BE2C (cell line): ENCODE measurements at regions not wholly inside any gene's neighbourhood (a gene's known extent, or its start where the extent isn't known, plus 50 kb on each side); places are given as distances from the start of the nearest gene placed in this dataset.

Source experiments
- DNase-seq: peaks from one replicate; pipeline ENCODE4 v3.0.0-alpha.2; 2020
- H3K27me3 ChIP-seq: fragments of 250-450 bp; sonication (Bioruptor Pico); 2 replicates; pipeline ENCODE4 v1.5.1; 2020; ENCODE audit warnings: mild to moderate bottlenecking
- H3K36me3 ChIP-seq: fragments of 250-450 bp; sonication (Bioruptor Pico); 2 replicates; pipeline ENCODE4 v1.5.1; 2020; ENCODE audit warnings: mild to moderate bottlenecking
- H3K4me1 ChIP-seq: fragments of 250-450 bp; sonication (Bioruptor Pico); 2 replicates; pipeline ENCODE4 v1.5.1; 2020
- H3K4me3 ChIP-seq: 2 replicates; pipeline ENCODE4 v1.5.1; 2011; ENCODE audit warnings: low read depth, low read length
- H3K9me3 ChIP-seq: fragments of 250-450 bp; sonication (Bioruptor Pico); 2 replicates; pipeline ENCODE4 v1.5.1; 2020
- CTCF ChIP-seq: IDR thresholded peaks from 2 replicates; pipeline ENCODE4 v1.5.1; 2012; ENCODE audit warnings: mild to moderate bottlenecking, low read depth, low read length

- Histone ChIP-seq H3K4me1 (no peaks in the 10 kb centered on the region), H3K9me3 (no peaks in the 10 kb centered on the region), H3K36me3 (no peaks in the 10 kb centered on the region), H3K27me3 (no peaks in the 10 kb centered on the region), H3K4me3 (no peak overlapping the region)
- TF ChIP-seq CTCF = no peak
- no peak for DNase-seq
Measured at GRCh38 chr4:175190654-175191053, 272.5 kb downstream of the ADAM29 start.

GRCh38 chr4:175198056-175198455 lies 279.9 kb downstream of the ADAM29 start:
- Histone ChIP-seq H3K27me3 (no peaks in the 10 kb centered on the region), H3K4me1 (no peaks in the 10 kb centered on the region), H3K4me3 (no peak overlapping the region), H3K9me3 (no peaks in the 10 kb centered on the region), H3K36me3 (no peaks in the 10 kb centered on the region)
- no peak for DNase-seq
- no peak for TF ChIP-seq CTCF

GRCh38 chr4:175215208-175215607 lies 297.1 kb downstream of the ADAM29 start:
- TF ChIP-seq CTCF = no peak
- no peak overlapping the region for H3K4me3 ChIP-seq
- no peaks in the 10 kb centered on the region for H3K36me3 ChIP-seq
- no peaks in the 10 kb centered on the region for H3K9me3 ChIP-seq
- no peak for DNase-seq
- H3K4me1 ChIP-seq = no peaks in the 10 kb centered on the region
- no peaks in the 10 kb centered on the region for H3K27me3 ChIP-seq

GRCh38 chr4:175215657-175216056 lies 297.5 kb downstream of the ADAM29 start:
- no peak for TF ChIP-seq CTCF
- Histone ChIP-seq H3K4me3 (no peak overlapping the region), H3K27me3 (no peaks in the 10 kb centered on the region), H3K36me3 (no peaks in the 10 kb centered on the region), H3K9me3 (no peaks in the 10 kb centered on the region), H3K4me1 (no peaks in the 10 kb centered on the region)
- no peak for DNase-seq

- no peak overlapping the region for H3K4me3 ChIP-seq
- no peaks in the 10 kb centered on the region for H3K4me1 ChIP-seq
- no peaks in the 10 kb centered on the region for H3K9me3 ChIP-seq
- DNase-seq = no peak
- H3K36me3 ChIP-seq = no peaks in the 10 kb centered on the region
- TF ChIP-seq CTCF = no peak
- no peaks in the 10 kb centered on the region for H3K27me3 ChIP-seq
Measured at GRCh38 chr4:175229154-175229553, 311.0 kb downstream of the ADAM29 start.

GRCh38 chr4:175234162-175234561 lies 316.0 kb downstream of the ADAM29 start:
- Histone ChIP-seq H3K4me1 (no peaks in the 10 kb centered on the region), H3K4me3 (no peak overlapping the region), H3K9me3 (no peaks in the 10 kb centered on the region), H3K36me3 (no peaks in the 10 kb centered on the region), H3K27me3 (no peaks in the 10 kb centered on the region)
- TF ChIP-seq CTCF = no peak
- DNase-seq = no peak
